ENCODE measurements at regions not wholly inside any gene's neighbourhood (a gene's known extent, or its start where the extent isn't known, plus 50 kb on each side); places are given as distances from the start of the nearest gene placed in this dataset.

DNA sequence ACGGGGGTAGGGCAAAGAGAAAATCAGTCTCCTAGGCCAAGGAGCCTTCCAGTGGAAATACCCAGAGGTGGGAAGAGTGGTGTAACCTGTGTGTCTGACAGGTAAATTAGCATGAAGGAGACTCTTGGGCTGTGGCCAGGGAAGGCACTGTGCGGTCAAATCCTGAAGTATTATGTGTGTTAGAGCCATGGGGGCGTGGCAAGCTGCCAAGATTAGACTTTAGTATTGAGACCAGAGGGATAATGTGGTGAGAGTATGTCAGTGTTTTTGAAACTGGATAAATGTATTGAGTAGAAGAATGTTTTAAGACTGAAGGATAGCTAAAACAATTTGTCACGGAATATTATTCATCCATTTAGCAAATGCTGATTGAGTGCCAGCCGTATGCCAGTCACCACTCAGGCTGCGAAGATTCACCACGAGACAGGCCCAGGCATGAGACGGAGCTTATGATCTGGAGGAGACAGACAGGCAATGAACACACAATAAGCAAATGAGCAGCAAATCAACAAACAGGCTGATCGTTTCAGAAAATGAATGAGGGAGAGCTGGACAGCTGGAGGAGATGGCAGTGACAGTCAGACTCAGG is 445.9 kb downstream of the MCTP2 start:
- DNase-seq (ENCODE audit: low spot score) = no peak

GRCh38 chr15:94682171-94682570 is 450.8 kb downstream of the MCTP2 start:
- DNase-seq (ENCODE audit: low spot score) = no peak

GRCh38 chr15:94683902-94684301 is 452.5 kb downstream of the MCTP2 start:
- DNase-seq (ENCODE audit: low spot score) = no peak

- DNase-seq (ENCODE audit: low spot score) = no peak
Measured at GRCh38 chr15:94691169-94691568, 459.8 kb downstream of the MCTP2 start.

GRCh38 chr15:94692710-94693109 is 461.3 kb downstream of the MCTP2 start:
- DNase-seq (ENCODE audit: low spot score) = no peak

DNA sequence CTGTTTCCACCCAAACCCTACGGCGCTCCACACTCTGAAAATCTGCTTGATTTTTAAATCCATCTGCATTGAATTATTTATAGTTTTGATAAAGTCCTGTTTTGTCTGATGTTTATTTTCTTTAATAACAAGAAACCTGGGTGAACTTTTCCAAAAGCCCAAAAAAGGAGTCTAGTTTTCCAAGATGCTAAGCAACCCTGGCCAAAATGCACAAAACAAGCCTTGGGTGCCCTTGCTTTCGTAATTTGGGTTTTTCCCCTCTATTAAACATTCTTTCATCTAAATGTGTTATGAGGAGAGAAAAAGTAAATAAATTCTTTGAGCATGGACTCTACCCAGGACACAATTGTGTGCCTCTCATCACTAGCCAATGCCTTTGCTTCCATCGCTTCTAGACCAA is 468.9 kb downstream of the MCTP2 start:
- DNase-seq (ENCODE audit: low spot score) = no peak

DNA sequence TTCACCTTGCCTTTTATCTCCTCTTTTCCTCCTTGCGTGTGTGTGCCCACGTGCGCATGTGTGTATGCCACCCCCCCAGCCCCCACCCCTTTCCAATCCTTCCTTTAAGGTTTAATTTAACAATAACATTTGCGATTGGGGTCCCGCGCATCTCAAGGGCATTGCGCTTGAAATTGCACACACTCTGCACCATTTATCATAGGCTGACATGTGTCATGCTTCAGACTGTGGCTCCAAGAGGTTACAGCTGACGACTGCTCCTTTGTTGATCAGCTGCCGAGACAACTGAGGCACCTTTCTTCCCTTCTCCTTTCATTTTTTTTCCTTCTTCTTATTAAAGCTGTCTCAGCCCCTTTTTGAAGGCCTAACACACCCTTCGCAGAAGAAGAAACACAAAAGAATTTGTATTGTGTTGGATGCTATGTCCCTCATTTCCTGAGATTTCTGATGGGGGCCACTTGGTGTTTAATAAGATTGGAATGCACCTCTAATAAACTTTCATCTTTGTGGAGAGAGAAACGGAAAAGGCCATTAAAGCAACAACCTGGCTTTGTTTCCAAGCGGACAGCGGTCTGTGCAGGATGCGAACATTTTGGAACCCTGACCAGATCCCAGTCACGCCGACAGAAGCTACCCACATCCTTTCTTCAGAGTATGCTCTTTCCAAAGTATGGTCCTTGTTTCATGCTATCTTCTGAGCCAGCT is 470.1 kb downstream of the MCTP2 start:
- no peak for DNase-seq (ENCODE audit: low spot score)

DNA sequence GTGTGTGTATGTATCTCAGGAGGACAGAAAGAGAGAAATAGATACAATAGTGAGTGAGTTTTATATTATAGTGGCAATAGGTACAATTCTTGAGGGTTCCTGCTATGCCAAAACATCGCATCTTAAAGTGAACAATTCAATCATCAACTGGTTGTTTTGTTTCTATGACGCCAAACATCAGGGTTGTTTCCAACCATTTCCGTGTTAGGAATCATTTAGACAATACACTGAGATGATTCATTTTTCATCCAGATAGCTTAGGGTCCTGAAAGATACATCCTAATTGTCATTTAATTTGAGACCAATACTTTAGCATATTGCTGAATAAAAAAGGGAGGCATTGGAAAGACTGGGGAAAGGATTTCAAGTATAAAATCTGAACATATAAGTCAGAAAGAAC is 472.2 kb downstream of the MCTP2 start:
- DNase-seq (ENCODE audit: low spot score) = no peak

- DNase-seq (ENCODE audit: low spot score) = no peak
Measured at GRCh38 chr15:94704421-94704820, 473.1 kb downstream of the MCTP2 start.

DNA sequence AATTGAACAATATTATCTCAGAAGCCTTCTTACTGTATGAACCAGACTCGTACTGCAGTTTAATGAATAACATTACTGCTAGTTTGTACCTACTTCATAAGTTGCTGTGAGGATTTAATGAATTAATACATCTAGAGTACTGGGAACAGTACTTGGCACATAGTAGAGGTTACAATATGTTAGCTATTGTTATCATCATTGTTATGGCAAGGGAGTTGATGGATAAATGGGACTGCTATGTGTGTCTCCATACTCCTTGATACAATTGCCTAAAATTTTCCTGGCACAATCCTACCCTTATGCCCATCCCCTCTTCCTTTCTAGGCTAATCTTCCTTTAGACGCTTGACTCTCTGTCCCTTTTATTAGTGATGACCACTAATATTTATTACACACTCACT is 473.6 kb downstream of the MCTP2 start:
- DNase-seq (ENCODE audit: low spot score) = no peak

DNA sequence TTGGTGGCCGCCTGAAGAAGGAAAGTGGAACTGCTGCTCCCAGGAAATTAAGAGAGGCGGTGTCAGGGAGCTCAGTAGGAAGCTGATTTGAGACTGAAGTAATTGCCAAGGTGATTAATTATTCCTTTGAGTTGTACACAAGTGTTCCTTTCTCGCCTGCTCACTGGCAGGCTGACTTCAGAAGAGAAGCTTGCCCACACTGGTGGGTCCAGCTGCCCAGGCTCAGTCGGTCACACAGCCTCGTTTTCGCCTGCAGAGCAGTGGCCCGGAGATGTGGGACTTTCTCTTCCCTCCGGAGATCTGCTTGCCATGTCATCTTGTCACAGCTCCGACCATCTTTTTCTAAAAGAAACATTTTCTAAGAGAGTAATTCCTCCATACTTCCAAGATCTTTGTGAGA is 478.0 kb downstream of the MCTP2 start:
- DNase-seq (ENCODE audit: low spot score) = no peak

- DNase-seq (ENCODE audit: low spot score) = no peak
Measured at GRCh38 chr15:94722024-94722636, 490.8 kb downstream of the MCTP2 start.

- DNase-seq (ENCODE audit: low spot score) = no peak
Measured at GRCh38 chr15:94723801-94724200, 492.4 kb downstream of the MCTP2 start.

- DNase-seq (ENCODE audit: low spot score) = no peak
Measured at GRCh38 chr15:94731286-94731685, 499.9 kb downstream of the MCTP2 start.

- no peak for DNase-seq (ENCODE audit: low spot score)
Measured at GRCh38 chr15:94734460-94734859, 503.1 kb downstream of the MCTP2 start.

DNA sequence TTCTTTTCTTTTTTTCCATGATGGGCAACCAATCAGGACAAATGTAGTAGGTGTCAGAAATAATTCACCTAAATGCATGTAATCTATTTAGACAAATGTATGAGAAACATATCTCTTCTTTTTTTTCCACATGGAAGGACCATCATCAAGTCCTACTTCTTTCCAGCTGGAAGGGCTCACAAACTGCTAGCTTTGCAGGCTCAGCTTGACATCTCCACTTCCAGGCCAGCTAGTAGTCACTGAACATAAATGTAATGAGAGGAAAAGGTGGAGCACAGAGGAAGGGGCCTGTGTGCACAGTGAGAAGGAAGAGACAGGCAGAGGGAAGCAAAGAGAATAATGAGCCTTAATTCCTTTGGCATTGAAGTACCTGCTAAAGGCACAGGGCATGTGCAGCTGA is 504.9 kb downstream of the MCTP2 start:
- no peak for DNase-seq (ENCODE audit: low spot score)

- no peak for DNase-seq (ENCODE audit: low spot score)
Measured at GRCh38 chr15:94739639-94740038, 508.3 kb downstream of the MCTP2 start.

GRCh38 chr15:94740469-94740868 is 509.1 kb downstream of the MCTP2 start:
- DNase-seq (ENCODE audit: low spot score) = no peak

- no peak for DNase-seq (ENCODE audit: low spot score)
Measured at GRCh38 chr15:94743668-94744067, 512.3 kb downstream of the MCTP2 start.

DNA sequence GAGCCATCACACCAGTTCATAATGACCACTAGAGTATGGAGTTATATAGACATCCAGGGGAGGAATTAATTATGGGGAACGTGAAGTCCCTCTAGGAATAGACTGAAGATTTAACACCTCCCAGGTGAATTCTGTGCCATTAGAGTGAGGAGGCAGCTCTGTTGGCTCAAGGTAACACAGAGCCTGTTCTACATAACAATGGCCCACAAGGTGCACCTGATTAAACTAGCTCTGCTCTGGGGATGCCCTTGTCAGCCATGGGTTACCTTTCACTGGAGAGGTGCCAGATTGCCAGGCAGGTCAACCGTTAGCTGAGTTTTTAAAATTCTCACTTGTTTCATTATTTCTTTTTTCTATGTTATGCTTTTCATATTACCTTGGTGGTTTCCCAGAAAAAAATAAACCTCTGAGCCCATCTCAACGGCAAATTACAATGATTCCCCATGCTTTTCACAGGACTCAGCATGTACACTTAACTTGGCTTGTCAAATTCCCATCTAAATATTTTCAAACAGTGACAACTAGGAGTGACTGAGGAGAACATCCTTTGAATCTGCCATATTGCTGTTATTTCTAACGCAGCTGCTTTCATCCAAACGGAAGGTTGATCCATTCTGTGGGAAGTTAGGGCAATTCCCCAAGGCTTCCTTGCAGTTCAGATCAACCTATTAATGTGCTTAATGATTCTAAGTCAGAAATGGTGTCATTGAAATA is 512.9 kb downstream of the MCTP2 start:
- DNase-seq (ENCODE audit: low spot score) = no peak

GRCh38 chr15:94745371-94745770 is 514.0 kb downstream of the MCTP2 start:
- DNase-seq (ENCODE audit: low spot score) = no peak

- DNase-seq (ENCODE audit: low spot score) = no peak
Measured at GRCh38 chr15:94747510-94747909, 516.1 kb downstream of the MCTP2 start.
